Heart left ventricle (tissue), 16 donors: ENCODE measurements at regions not wholly inside any gene's neighbourhood (a gene's known extent, or its start where the extent isn't known, plus 50 kb on each side); places are given as distances from the start of the nearest gene placed in this dataset.

Source experiments
- ATAC-seq, 4 donors: fragments of 200-7000 bp; cut with Tn5 transposase; one replicate each; pipeline ENCODE4 v1.9.1; 2020 to 2022; ENCODE audit warnings: moderate library complexity in 4 of 4, mild to moderate bottlenecking in 3 of 4, moderate number of reproducible peaks in 1 of 4
- DNase-seq, 5 donors: peaks; one replicate each; pipeline ENCODE4 v3.0.0-alpha.2; 2020
- H3K27ac ChIP-seq, 12 donors: fragments of 200-600 bp; sonication (generic) in 4 of 12; one replicate each; pipeline versions ENCODE4 v1.5.0 to v1.8.0; 2016 to 2022; ENCODE audit warnings: mild to moderate bottlenecking in 2 of 12
- H3K27me3 ChIP-seq, 9 donors: fragments of 200-600 bp; sonication (generic) in 2 of 9; one replicate each; pipeline versions ENCODE4 v1.5.1 to v1.8.0; 2016 to 2022; ENCODE audit warnings: mild to moderate bottlenecking in 3 of 9
- H3K36me3 ChIP-seq, 9 donors: fragments of 200-600 bp; sonication (generic) in 2 of 9; one replicate each; pipeline versions ENCODE4 v1.5.0 to v1.8.0; 2018 to 2022; ENCODE audit warnings: mild to moderate bottlenecking in 2 of 9
- H3K4me1 ChIP-seq, 12 donors: fragments of 200-600 bp; sonication (generic) in 4 of 12; one replicate each; pipeline versions ENCODE4 v1.5.0 to v1.8.0; 2016 to 2022; ENCODE audit warnings: mild to moderate bottlenecking in 3 of 12
- H3K4me3 ChIP-seq, 12 donors: fragments of 200-600 bp; sonication (generic) in 4 of 12; one replicate each; pipeline versions ENCODE4 v1.5.0 to v1.8.0; 2017 to 2022; ENCODE audit warnings: mild to moderate bottlenecking in 9 of 12, moderate library complexity in 4 of 12
- H3K9me3 ChIP-seq, 12 donors: fragments of 200-600 bp; sonication (generic) in 4 of 12; one replicate each; pipeline versions ENCODE4 v1.5.0 to v1.8.0; 2016 to 2022; ENCODE audit warnings: mild to moderate bottlenecking in 1 of 12
- CTCF ChIP-seq, 12 donors: fragments of 200-600 bp; sonication (generic) in 4 of 12; IDR thresholded peaks; one replicate each; pipeline versions ENCODE4 v1.5.0 to v1.8.0; 2018 to 2022; ENCODE audit warnings: antibody characterized with exemption in 12 of 12, mild to moderate bottlenecking in 5 of 12
- POLR2A ChIP-seq, 2 donors: fragments of 450-650 bp; IDR thresholded peaks; one replicate each; pipeline ENCODE4 v1.6.1; 2017; ENCODE audit warnings: antibody characterized with exemption in 2 of 2, mild to moderate bottlenecking in 2 of 2, moderate library complexity in 2 of 2
- WGBS, 4 donors: extraction: QIAGEN DNeasy Blood & Tissue Kit in 2 of 4; methylation state at CpG; one replicate each; pipeline versions ENCODE4 v1.1.5 to v1.1.7; 2013 to 2018; 5-methylcytosine and 5-hydroxymethylcytosine counted together
- intact Hi-C, 10 donors: fragments of 100-400 bp; cut with DNase I; formaldehyde crosslinking; loops; one replicate each; pipeline versions ENCODE4 v1.11.1 to v1.14.2; 2022
- donor health status: ischemic (EF 13 %, LVEDD 7.1; RV severe dilation, severe dysfunction).
- donor health status: healthy with polysubstance abuse.
- donor health status: DM: no; HTN: yes; CAD: no.
- donor health status: DM: no; HTN: no; CAD: no.
- donor health status: ischemic (EF 25% LVEDD 6.9; RV normal size, moderate dysfunction).
- donor health status: ischemic (EF 25% LVEDD 5.7; RV mildly dilated, moderate dysfunction).
- donor health status: healthy.
- donor health status: DM: yes; HTN: yes; CAD: no.
- donor health status: ischemic (EF 35%, LVEDD 5.7; RV mildly dilated, moderate dysfunction).
- donor health status: nonischemic (EF 11% LVEDD 7.7; RV severe dilation, severe dysfunction).
- donor health status: DM: yes; HTN: yes; CAD: no.
- donor health status: PGD.
- donor health status: ischemic (EF 29% LVEDD 5.4; RV normal size, mild dysfunction).
- donor health status: nonischemic (EF 23%, LVEDD 6.1; RV moderate dilation, normal function).

- WGBS, 4 donors = 15 to 32% (median 20%) methylated on average over 3 to 4 of the region's 4 CpGs
- H3K36me3 ChIP-seq = no peaks in the 10 kb centered on the region
Measured at GRCh38 chr6:99219788-99220187, 129.7 kb downstream of the FAXC start.

DNA sequence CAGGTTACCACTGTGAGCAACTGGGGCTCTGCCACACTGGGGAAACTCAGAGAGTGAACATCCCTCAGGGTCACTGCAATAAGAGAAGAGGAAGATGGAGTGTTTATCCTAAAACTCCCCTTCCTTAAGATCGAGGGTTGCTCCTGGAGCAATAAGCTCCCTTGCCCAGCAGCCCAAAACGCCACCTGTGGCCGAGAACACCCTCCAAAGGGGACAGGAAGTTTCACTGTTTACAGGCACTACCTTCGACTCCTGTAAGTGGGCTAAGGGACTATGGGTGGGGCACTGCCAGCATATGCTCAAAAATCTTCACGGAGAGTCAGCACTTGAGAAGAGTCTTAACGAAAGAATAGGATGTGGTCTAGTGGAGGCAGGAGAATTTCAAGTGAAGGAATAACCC is 132.5 kb downstream of the FAXC start:
- DNase-seq (no peak), ATAC-seq (no peak)
- H3K4me1 ChIP-seq = no peaks in the 10 kb centered on the region
- TF ChIP-seq CTCF (IDR thresholded peaks at IDR 0.05) (no peak), POLR2A (IDR thresholded peaks at IDR 0.05) (no peak)
- H3K4me3 ChIP-seq = no peak overlapping the region
- peaks cover 0 to 4% (median 0%) of the 10 kb centered on the region in 9 donors for H3K27me3 ChIP-seq
- 34 to 41% (median 37%) methylated on average over 6 of the region's 6 CpGs for WGBS, 4 donors
- H3K27ac ChIP-seq = no peak overlapping the region
- intact Hi-C loops = no loop called here
- H3K36me3 ChIP-seq = no peaks in the 10 kb centered on the region
- peaks cover 0 to 2% (median 0%) of the 10 kb centered on the region in 12 donors for H3K9me3 ChIP-seq

More at GRCh38 chr6:99219788-99220187, 129.7 kb downstream of the FAXC start:
- ATAC-seq = peak in 2 of 4 donors; percentile 32 to 56
- H3K27ac ChIP-seq = no peak overlapping the region
- no peaks in the 10 kb centered on the region for H3K4me1 ChIP-seq
- no peak for DNase-seq
- TF ChIP-seq POLR2A (IDR thresholded peaks at IDR 0.05) (no peak), CTCF (IDR thresholded peaks at IDR 0.05) (no peak)
- H3K27me3 ChIP-seq = peaks cover 0 to 4% (median 0%) of the 10 kb centered on the region in 9 donors
- H3K4me3 ChIP-seq = no peak overlapping the region
- no peaks in the 10 kb centered on the region for H3K9me3 ChIP-seq
- intact Hi-C loops = no loop called here

DNA sequence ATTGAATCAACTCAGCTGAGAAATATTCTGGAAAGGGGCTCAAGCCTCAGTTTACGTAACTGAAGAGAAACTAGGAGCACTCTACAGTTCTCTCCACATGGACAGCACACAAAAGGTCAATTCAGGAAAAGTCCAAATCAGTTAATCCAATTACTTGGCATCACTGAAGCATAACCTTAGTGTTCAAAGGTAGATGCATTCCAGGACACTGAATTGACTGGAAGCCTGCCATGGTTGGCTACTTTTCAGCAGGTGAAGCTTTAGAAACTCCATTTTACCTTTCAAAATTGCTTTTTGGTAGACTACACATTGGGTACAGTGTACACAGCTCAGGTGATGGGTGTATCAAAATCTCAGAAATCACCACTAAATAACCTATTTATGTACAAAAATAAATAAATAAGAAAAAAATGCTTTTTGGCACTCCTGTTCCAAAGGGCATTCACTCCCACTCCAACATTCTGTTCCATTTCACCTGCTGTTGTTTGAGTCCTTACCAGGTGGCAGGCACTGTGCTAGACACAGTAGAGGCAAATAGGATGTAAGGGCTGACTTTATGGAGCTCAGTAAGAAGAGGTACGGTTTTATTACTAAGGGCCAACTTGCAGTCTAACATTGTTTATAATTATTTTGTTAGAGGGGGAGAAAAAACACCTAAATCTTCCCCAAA is 153.4 kb downstream of the FAXC start:
- Histone ChIP-seq H3K4me3 (no peak overlapping the region), H3K9me3 (peaks cover 0 to 17% (median 0%) of the 10 kb centered on the region in 12 donors), H3K4me1 (no peaks in the 10 kb centered on the region), H3K27me3 (no peaks in the 10 kb centered on the region), H3K36me3 (no peaks in the 10 kb centered on the region), H3K27ac (no peak overlapping the region)
- DNase-seq (no peak), ATAC-seq (no peak)
- intact Hi-C loops = no loop called here
- 67 to 77% (median 72%) methylated on average over 2 of the region's 2 CpGs for WGBS, 4 donors
- TF ChIP-seq POLR2A (IDR thresholded peaks at IDR 0.05) = no peak
- TF ChIP-seq CTCF (IDR thresholded peaks at IDR 0.05) = no peak

DNA sequence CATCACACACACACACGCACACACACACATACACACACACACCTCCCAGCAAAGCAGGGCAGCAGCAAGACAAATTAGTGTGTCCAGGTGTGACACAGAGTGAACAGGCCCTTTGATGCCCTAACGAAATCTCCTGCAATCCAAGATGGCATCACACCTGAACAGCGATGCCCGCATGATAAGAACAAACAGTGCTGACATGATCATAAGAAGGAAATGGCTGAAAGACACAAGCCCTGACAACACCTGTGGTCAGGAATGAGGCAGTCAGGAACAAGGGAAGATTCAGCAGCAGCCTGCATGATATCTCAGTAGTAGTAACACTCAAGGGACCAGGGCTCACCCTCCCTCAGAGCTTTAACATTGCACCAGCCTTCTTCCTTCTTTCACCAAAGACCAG is 156.9 kb downstream of the FAXC start:
- Histone ChIP-seq H3K9me3 (no peaks in the 10 kb centered on the region), H3K4me1 (peaks cover 0 to 2% (median 0%) of the 10 kb centered on the region in 12 donors), H3K27me3 (no peaks in the 10 kb centered on the region), H3K27ac (no peak overlapping the region), H3K36me3 (no peaks in the 10 kb centered on the region), H3K4me3 (no peak overlapping the region)
- DNase-seq = no peak
- no peak for TF ChIP-seq CTCF (IDR thresholded peaks at IDR 0.05)
- no peak for TF ChIP-seq POLR2A (IDR thresholded peaks at IDR 0.05)
- ATAC-seq = no peak
- intact Hi-C loops = no loop called here
- 64 to 87% (median 80%) methylated on average over 4 of the region's 4 CpGs for WGBS, 4 donors
